CD4-positive, alpha-beta T cell treated with Interferon alpha-2 for 1 hour (primary cell): ENCODE measurements at regions not wholly inside any gene's neighbourhood (a gene's known extent, or its start where the extent isn't known, plus 50 kb on each side); places are given as distances from the start of the nearest gene placed in this dataset.
"Not testable (repeated sequence)": the region's sequence is repeated elsewhere in the genome, so short reads cannot be mapped to it uniquely, and the experiment has no call there.

Experiments used
- DNase-seq, 2 donors: peaks; one replicate each; pipeline ENCODE4 v3.0.0-alpha.2; 2020 to 2022

DNA sequence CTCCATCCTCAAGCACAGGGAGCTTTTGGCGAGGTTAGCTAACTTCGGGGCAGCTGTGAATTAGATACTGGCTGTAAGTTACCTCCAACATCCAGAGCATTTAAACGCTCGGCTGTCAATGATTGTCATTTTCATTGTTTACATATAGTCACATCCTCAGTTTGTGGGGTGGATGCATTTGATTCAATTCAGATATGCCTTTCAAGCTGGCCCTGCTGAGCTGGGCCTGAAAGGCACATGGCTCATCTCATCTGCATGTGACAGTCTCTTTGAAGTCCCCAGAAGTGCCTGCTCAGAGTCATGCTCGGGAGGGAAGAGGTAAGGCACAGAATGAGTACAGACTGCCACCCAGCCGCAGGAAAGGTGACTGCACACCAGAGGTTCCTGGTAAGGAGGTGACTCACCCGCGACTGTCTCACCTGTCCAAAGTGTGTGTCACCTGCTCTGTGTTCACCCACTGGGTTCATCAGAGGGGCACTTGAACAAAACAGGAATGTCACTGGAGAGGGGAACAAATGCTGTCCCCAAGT is 281.2 kb upstream of the PLGLB2 start:
- peak; percentile 65 to 79 for DNase-seq

DNA sequence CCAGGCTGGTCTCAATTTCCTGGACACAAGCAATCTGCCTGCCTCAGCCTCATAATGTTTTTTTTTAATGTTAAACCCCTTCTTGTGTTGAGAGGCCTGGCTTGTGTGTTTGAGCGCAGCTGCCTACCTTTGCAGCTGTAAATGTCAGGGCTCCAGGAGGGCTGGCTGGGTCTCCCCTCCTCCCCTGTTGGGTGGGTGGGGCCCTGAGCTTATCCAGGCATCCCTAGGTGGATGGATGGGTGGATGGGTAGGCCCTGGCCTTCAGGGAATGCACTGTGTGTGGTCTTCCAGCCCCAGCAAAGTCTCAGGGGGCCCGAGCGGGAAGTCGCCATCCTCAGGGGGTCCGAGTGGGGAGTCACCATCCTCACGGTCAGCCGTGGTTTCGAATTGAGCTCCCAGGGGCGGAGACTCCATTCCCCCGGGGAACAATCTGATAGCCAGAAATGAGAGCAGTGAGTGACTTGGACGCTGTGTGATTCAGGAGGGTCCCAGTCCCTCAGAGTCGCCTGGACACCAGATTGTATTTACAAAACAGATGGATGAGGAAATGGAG is 279.4 kb upstream of the PLGLB2 start:
- DNase-seq, result not testable (repeated sequence)

DNA sequence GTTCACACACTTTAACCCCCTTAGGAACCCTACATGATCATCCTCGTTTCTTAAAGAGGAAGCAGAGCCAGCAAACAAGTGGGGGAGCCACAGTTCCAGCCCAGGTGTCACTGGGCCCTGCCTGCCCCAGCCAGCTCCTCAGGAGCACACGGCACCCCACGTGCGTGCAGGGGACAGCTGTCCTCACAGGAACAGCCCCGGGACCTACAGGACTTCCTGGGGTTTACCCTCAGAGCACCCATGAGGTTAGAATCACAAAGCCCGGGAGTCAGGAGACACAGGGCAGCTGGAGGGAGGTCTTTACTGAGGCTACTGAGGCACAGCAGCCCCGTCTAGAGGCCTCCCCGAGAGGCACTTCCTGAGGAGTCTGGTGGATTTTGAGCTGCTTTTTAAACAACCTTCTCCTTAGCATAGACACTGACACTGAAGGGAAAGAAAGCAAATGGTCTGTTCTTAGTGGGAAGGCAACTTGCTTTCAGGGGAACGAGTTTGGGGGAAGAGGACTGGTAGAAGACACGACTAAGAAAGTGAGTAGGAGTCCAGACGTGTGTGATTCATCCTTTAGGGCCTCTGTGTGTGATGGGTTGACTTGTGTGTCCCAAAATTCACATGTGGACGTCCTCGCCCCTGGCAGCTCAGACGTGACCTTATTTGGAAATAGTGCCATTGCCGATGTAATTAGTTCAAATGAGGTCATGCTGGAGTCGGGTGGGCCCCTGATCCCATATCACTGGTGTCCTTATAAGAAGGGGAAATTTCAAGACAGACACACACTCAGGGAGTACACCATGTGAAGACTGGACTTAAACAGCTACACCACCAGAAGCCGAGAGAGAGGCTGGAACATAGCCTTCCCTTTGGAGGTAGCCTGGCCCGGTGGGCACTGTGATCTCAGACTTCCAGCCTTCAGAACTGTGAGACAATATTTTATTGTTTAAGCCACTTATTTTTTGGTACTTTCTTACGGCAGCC is 278.4 kb upstream of the PLGLB2 start:
- DNase-seq, result peak; percentile 12 to 60

DNA sequence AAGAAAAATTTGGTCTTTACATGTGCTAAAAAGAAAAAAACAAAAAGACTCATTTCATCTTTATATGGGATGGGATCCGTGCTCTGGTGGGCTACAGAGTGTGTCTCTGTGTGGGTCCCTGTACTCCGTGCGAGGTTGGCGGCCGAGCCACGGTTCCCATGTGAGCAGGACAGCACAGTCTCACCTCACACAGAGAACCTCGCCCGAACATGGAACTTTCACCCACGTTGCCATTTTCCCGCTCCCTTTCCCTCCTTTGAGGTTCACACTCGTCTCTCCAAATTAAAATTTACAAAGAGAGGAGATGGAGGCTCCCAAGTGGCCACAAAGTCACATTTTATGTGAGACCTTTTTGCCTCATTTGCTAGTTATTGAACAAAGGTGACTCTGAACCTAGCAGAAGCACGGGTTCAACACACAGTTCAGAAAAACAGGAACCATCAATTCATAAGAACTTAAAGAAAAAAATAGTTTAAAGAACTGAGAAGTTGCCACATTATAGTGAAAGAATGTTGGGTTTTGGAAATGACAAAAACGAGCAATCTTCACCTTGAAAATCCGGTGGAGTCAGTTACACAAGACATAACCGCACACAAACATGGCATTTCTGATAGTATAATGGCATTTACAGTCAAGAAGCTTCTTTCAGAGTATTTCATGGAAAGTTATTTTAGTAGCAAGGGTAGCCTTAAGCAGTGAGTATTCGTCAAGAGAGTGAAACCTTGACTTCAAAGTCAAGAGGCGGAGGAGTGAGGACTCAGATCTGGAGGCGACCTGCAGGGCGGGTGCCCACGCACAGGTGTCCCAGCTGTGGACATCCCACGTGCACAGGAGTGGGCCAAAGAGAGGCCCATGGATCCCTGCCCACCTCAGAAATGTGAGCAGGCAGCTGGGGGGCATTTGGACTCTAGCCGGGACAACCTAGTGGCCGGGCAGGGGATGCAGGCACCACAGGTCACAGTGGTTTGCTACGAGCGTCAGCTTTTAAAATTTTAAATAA is 277.2 kb upstream of the PLGLB2 start:
- peak; percentile 44 to 66 for DNase-seq

DNA sequence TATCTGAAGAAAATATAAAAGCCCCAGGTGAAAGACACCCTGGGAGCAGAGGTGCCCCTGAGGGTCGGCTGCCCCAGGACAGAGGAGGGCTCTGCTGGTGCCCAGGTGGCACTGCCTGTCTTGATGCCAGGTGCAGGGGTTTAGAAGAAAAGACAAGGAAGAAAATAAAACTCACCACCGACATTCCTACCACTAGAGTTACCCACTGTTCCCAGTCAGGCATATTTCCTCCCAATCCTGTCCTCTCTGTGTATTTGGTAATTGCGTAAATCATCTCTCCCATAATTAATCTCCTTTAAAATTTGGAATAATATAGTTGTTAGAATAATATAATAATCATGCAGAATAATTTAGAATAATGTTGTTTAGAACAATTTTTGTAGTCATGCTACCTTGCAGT is 276.4 kb upstream of the PLGLB2 start:
- DNase-seq, result not testable (repeated sequence)

DNA sequence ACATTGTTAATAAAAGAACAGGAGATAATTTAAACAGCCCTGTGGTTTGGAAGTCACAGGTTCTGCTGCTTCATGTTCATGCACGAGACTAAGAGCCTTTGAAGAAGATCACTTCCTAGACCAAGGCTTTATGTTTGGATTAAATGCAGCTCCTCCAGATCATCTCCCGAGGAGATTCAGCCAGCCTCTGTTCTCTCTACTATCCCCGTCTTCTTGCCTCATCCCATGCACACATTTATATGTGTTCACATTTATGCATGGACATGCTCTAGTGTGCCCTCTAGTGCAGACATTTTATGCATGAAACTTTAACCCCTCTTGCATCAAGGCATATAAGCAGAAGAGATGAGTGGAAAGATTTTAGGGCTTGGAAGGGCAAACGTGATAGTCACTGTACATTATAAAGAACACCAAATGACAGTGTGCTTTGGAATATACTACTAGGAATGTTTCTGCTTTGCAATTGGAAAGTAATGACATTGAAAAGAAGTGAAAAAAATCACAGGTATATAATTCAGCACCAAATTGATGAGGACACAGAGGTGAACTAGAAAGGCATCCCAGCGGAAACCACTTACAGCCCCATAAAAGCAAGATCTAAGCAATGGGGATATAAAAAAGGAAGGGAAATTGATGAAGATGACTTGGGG is 271.5 kb upstream of the PLGLB2 start:
- DNase-seq, result not testable (repeated sequence)

DNA sequence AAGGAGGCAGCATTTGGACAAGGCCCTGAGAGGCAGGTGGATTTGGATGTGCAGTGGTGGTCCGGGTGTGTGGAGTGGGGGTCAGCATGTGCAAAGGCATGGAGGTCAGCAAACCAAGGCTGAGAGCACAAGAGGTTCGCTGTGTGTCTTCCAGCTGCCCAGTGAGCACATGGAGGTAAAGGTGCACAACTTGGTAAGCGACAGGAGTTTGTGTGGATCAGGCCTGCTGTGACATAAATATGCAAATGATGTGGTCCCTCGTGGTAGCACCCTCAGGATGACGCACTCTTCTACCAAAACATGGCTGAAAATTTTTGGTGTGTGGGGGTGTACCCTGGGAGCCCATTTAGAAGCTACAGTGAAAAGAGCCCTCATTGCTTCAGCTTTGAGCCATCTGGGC is 271.0 kb upstream of the PLGLB2 start:
- DNase-seq, result peak; percentile 15 to 64

DNA sequence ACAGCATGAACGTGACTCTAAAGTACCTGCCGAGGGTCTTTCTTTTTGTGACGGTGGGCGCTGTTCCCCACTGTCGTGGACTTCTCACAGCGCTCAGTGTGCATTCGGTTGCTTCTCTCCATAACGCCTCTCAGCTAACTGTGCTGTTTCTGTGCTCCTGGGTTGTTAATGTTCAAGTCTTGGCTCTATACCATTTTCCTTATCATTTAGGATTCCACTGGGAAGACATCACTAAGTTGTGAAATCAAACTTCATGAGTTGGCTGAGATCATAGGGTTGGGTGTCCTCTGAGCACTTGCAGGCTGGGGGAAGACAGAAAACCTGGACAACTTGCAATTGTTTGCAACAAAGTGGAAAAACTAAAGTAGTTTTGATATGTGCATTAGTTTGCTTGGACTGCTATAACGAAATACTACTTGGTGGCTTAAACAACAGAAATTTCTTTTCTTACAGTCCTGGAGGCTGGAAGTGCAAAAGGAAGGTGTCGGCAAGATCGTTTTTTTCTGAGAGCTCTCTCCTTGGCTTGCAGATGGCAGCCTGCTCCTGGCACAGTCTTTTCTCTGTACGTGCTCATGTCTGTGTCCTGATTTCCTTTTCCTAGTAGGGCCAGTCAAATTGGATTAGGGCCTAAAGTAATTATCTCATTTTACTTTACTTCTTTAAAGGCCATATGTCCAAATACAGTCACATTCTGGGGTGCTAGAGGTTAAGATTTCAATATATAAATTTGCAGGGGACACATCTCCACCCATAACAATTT is 270.0 kb upstream of the PLGLB2 start:
- not testable (repeated sequence) for DNase-seq

DNA sequence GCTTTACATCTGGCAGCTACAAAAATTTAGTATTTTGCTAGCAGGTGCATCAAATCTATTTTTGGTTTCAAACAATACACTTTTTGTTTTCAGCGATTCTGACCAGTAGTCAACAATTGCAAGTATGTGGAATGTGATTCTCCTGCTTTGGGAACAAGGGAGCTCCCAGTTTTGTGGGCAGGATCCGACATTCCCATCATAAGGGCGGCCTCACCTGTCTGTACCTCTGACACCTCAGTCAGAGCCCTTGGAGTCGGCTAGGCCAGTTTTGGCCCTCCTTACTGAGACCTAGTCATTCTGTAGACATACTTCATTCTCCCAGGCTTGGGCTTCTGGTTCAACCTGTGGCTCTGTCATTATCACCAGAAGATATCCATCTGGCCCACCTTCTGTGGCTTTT is 269.0 kb upstream of the PLGLB2 start:
- not testable (repeated sequence) for DNase-seq

DNA sequence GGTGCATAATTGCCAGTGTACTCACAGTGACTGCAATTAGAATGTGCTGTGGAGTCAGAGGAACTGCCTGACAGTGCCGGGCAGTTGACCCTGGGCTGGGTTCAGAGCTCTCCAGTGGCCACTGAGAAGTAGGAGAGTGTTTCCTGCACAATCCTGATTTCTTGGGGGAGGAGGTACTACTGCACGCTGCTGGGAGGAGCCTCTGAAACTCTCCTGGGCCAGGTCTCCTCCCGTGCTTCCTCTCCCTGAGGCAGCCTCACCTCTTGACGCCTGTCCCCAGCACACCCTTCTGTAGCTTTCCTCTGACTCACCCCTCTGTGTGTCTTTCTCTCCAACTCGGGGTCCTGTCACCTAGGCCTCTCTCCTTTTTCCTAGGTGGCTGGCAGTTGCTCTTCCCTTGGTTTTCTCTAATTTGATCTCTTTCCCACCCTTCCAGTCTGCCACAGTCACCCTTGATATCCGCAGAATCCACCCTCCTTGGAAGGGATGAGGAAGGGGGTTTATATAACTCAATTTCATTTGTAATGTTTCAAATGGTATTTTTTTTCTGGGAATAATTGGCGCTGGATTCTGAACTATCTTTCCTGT is 264.7 kb upstream of the PLGLB2 start:
- DNase-seq, result peak in 1 of 2 donors; percentile 60

DNA sequence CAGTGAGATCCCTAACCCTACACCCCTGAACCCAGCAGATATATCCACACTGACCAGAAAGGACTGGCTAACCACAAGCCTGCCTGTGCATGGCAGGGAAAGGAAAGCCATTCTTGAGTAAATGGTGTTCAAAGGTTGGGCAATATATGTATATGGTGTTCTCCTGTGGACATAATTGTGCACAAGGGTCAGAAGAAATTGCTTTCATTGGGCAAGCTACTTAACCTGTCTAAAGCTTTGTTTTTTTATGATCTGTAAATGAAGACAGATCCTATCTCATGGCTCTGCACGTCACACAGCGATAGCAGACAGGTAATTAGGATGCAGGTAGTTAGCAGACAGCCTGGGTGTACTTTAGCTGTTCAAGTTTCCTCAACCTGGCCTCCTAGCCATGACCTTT is 263.5 kb upstream of the PLGLB2 start:
- not testable (repeated sequence) for DNase-seq

DNA sequence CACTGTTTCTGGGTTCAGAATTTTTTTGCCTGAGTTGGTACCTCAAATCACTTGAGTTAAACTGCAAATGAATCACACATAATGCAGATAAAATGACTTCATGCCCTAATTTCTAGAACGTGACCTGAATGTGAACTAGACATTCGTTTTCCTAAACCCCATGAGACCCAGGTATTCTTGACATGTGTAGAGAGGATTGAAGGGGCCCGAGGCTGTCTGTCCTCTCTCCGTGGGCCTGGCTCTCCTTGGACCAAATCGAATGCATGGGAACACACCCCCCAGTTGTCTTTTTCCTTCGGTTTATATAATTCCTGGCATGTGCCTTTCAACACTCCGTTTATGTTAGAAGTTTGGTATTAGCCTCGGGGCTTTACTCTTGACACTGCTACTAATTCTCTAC is 262.4 kb upstream of the PLGLB2 start:
- DNase-seq, result not testable (repeated sequence)

DNA sequence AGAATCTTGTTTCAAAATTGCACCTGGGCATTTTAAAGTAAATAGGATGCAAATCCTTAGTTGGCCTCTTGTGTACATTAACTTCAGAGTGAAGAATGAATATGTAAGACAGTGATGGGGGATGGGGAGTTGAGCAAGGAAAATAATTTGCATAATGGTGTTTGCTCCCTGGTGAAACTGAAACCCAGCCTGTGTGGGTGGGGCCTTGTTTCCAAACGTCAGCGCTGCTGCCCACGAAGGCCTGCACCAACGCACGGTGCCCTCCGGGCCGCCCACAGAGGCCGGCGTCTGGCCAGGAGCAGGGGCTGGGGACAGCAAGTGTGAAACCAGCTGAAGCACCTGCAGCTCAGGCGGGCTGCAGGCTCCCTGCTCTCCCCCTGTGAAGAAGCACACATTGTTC is 262.0 kb upstream of the PLGLB2 start:
- peak; percentile 55 to 88 for DNase-seq

DNA sequence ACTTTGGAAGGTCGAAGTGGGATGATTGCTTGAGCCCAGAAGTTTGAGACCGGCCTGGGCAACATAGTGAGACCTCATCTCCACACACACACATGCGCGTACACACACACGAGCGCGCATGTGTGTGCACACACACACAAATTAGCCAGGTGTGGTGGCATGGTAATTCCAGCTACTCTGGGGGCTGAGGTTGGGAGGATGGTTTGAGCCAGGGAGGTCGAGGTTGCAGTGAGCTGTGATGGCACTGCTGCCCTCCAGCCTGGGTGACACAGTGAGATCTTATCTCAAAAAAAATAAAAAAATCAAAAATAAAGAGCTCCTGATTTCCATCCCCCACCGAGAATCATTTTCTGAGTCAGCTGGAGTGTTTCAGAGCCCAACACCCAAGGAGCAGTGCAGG is 261.5 kb upstream of the PLGLB2 start:
- peak in 1 of 2 donors; percentile 63 for DNase-seq

DNA sequence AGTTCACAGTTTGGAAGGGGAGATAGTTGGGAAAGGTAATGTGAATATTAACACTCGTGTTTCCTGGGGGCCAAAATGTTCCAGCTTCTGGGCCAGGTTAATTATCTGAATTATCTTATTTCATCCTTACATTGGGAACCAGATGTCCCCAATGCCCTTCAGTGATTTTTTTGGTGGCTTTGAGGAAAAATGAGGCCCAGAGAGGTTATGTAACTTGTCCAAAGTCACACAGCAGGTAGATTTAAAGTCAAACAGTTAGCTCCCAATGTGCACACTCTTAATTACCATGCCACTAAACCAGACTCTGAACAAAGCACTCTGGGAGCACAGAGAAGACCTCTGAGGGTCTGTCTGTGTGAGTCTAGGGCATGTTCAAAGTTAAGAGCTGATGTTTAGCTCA is 259.9 kb upstream of the PLGLB2 start:
- not testable (repeated sequence) for DNase-seq

DNA sequence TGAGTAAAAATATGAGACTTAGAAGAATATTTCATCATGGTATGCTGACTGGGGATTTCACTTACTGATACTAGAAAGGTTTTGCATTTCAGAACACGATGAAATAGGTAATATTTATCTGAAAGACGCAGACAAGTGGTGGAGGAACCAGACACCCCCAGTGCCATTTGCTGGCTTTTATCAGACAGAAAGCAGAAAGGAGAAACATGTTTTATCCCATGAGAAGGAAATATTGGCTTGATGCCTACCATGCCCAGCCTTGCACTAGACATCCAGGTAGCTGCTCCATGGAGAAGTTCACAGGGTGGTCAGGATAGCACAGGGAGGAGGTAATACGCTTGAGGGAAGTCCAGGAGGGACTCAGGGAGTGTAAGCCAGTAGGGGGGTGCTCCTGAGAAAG is 258.9 kb upstream of the PLGLB2 start:
- not testable (repeated sequence) for DNase-seq

DNA sequence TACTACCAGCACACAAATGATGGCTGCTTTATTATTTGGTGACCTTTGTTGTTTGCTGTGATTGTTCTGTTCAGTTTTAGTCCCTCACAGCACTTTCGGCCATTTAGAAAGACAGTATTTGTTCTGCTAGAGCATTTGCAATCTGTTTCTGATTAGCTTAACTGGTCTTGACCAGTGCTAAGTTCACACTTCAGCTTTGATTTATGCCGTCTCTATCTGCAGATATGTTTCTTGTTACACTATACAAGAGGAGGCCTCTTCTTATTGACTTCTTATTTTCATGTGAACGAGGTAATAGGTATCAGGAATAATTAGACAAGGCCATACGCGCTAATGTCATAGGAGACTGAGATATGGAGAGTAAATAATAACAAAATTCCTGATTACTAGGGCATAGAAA is 253.0 kb upstream of the PLGLB2 start:
- not testable (repeated sequence) for DNase-seq

DNA sequence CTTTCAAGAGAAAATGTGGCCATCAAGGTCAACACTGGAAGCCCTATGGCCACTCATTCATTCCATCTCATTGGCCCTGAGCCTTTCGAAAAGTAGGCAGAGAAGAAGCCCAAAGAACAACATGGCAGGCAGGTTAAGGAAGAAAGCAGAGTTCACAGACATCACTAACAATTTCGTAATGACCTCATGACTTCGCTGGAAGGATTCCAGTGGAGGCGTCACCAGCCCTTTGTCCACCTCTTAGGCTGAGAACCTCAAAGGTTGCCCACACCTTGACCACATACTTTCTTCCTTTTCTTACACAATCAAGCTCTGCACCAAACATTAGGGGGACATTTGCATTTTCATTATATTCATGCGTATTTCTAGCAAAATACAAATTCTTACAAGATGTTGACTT is 252.4 kb upstream of the PLGLB2 start:
- not testable (repeated sequence) for DNase-seq

DNA sequence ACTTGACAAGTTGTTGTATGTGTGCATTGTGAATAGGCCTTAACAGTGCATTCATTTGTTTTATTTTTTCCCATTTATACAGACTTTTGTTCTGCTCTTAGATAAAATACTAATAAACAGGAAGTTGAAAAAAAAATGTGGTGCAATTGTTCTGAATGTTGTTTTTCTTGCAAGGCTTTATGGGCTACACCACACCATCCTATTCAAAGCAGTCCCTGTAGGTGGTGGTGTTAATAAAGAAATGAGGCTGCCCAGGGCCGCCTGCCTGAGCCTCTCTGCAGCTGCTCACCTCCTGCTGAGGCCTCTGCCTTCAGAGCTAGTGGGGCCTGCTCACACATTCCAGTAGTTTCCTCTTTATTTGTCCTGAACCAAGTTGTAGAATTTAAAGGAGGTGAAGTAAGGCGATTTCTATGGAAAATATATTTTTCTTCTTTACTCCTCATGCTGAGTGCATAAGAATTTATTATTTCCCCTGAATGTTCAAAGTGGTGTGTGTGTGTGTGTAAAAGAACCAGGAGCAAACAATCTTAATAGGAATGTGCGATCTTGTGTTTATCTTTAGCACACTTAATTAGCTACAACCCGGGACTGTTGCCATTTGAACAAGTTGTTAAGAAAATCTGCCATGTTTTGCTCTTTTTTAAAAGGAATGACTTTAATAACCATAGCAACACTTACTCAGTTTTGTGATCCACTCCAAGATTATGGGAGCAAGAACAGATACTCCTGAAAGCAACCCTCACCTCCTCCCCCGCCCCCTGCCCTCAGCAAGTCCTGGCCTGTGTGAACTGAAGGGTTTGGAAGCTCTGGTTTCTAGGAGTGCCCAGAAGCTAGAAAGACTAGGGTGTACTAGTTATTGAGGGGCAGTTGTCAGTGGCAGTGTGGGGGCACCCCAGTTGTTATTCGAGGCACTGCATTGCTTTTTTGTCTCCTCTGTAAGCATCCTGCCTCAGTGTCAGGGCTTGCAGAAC is 251.6 kb upstream of the PLGLB2 start:
- peak; percentile 66 to 83 for DNase-seq

DNA sequence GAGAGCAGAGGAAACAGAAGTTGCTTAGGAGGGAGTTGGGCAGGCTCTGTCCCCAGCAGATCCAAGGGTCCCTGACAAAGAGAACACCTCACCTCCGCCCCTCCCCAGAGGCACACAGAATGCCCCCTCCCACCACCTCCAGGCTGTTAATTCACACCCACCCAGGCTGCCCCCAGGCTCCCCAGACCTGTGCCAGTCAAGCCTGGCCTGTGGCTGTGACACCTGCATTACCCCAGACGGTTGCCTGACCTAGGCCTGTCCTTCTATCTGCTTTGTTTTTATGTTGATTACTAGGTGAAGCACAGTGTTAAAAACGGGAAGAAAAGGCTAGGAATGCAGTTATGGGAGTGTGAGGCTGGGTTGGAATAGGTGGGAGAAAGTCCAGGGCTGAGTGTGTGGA is 250.8 kb upstream of the PLGLB2 start:
- not testable (repeated sequence) for DNase-seq
